ENCODE measurements at regions not wholly inside any gene's neighbourhood (a gene's known extent, or its start where the extent isn't known, plus 50 kb on each side); places are given as distances from the start of the nearest gene placed in this dataset.

DNA sequence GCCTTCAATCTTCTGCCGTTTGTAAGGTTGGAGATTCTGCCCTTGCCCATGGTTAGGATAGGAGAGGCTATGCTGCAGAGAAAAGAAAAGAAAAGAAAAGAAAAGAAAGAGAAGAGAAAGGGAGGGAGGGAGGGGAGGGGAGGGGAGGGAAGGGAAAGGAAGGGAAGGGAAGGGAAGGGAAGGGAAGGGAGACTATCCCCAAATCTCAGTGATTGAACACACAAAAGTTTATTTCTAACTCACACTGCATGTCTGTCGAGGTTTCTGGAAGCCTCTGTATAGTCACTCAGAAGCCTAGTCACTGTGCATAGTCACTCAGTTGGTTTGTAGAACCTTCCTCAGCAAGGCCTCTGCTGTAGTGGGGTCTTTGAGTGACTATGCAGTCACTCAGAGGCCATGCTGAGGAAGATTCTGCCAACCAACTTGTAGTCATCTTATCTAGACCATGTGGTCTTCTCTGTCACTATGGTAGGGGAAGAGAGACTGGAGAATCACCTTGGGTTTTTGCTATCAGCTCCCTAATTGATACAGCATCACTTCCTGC, 52.3 kb upstream of the ABCC9 start:
- no peak for DNase-seq

DNA sequence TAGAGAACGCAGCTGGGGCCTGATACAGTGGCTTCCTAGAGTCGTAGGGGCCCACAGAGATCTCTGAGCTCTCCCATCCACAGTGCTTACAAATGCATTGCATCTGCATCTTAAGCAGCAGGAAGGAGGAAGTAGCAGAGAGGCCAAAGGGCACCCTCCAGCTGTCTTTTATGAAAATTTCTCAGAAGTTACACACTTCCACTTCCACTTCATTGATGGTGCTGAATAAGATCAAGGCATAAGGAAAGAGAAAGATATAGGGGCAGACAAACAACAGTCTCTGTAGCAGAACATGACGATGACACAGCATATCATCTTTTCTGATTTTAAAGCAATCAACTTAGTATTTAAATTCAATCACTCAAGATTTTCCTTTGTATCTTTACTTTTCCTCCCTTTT, 51.6 kb upstream of the ABCC9 start:
- DNase-seq = peak; percentile 24 to 33 (median 30)

DNA sequence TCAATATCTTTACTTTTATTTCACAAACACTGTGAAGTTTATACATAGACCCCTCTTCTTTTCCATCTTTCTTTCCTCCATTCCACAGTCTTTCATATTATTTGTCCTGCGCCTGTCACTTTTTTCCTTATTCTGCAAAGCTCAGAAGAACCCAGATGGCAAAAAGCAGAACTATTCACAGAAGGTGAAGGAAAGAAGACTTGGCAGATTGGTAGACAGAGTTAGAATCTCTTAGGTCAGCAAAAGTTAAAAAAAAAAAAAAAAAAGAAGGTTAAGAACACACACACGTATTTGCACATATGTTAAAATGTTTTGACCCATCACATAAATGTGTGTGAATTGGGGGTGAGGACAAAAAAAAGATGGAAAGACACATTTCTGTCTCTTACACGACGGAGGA, 50.3 kb upstream of the ABCC9 start:
- DNase-seq = no peak

Measured in suppressor macrophage treated with lipopolysaccharide for 1 hour (primary cell).